Stimulated activated CD4-positive, alpha-beta T cell treated with anti-CD3 and anti-CD28 coated beads, Interleukin-4, amount 100 ng/mL, for 24 hours (primary cell): ENCODE measurements at regions not wholly inside any gene's neighbourhood (a gene's known extent, or its start where the extent isn't known, plus 50 kb on each side); places are given as distances from the start of the nearest gene placed in this dataset.
"Not testable (repeated sequence)": the region's sequence is repeated elsewhere in the genome, so short reads cannot be mapped to it uniquely, and the experiment has no call there.

Source experiments
- DNase-seq: peaks from one replicate; pipeline ENCODE4 v3.0.0-alpha.2; 2020

- DNase-seq: no peak
Measured at GRCh38 chr6:164690702-164691500, 618.5 kb downstream of the C6orf118 start.

- DNase-seq: no peak
Measured at GRCh38 chr6:164690241-164690640, 619.2 kb downstream of the C6orf118 start.

- no peak for DNase-seq
Measured at GRCh38 chr6:164665328-164665727, 644.1 kb downstream of the C6orf118 start.

GRCh38 chr6:164663634-164664033, 645.8 kb downstream of the C6orf118 start:
- DNase-seq: no peak

GRCh38 chr6:164661716-164662115, 647.7 kb downstream of the C6orf118 start:
- no peak for DNase-seq

- no peak for DNase-seq
Measured at GRCh38 chr6:164660781-164661180, 648.6 kb downstream of the C6orf118 start.

- no peak for DNase-seq
Measured at GRCh38 chr6:164640956-164641355, 668.4 kb downstream of the C6orf118 start.

GRCh38 chr6:164628302-164628931, 681.0 kb downstream of the C6orf118 start:
- DNase-seq: no peak

- no peak for DNase-seq
Measured at GRCh38 chr6:164616917-164617524, 692.4 kb downstream of the C6orf118 start.

GRCh38 chr6:164612751-164613150, 696.7 kb downstream of the C6orf118 start:
- DNase-seq: no peak

GRCh38 chr6:164610859-164611258, 698.5 kb downstream of the C6orf118 start:
- DNase-seq: not testable (repeated sequence)

GRCh38 chr6:164602415-164602814, 707.0 kb downstream of the C6orf118 start:
- DNase-seq: not testable (repeated sequence)

- DNase-seq: no peak
Measured at GRCh38 chr6:164581563-164581962, 727.8 kb downstream of the C6orf118 start.

GRCh38 chr6:164579035-164579434, 730.4 kb downstream of the C6orf118 start:
- no peak for DNase-seq

- no peak for DNase-seq
Measured at GRCh38 chr6:164578616-164579015, 730.8 kb downstream of the C6orf118 start.

GRCh38 chr6:164570801-164571200, 738.6 kb downstream of the C6orf118 start:
- no peak for DNase-seq

- DNase-seq: no peak
Measured at GRCh38 chr6:164569509-164569908, 739.9 kb downstream of the C6orf118 start.

GRCh38 chr6:164563924-164564323, 745.5 kb downstream of the C6orf118 start:
- DNase-seq: no peak

- DNase-seq: no peak
Measured at GRCh38 chr6:164561656-164562055, 747.7 kb downstream of the C6orf118 start.

GRCh38 chr6:164554700-164555476, 754.5 kb downstream of the C6orf118 start:
- DNase-seq: no peak

GRCh38 chr6:164554226-164554625, 755.2 kb downstream of the C6orf118 start:
- no peak for DNase-seq

- DNase-seq: no peak
Measured at GRCh38 chr6:164551706-164552105, 757.7 kb downstream of the C6orf118 start.

GRCh38 chr6:164547076-164547475, 762.3 kb downstream of the C6orf118 start:
- DNase-seq: no peak
